BE2C (cell line): ENCODE measurements at regions not wholly inside any gene's neighbourhood (a gene's known extent, or its start where the extent isn't known, plus 50 kb on each side); places are given as distances from the start of the nearest gene placed in this dataset.
"Not testable (repeated sequence)": the region's sequence is repeated elsewhere in the genome, so short reads cannot be mapped to it uniquely, and the experiment has no call there.

Experiments
- DNase-seq: peaks from one replicate; pipeline ENCODE4 v3.0.0-alpha.2; 2020
- H3K27me3 ChIP-seq: fragments of 250-450 bp; sonication (Bioruptor Pico); 2 replicates; pipeline ENCODE4 v1.5.1; 2020; ENCODE audit warnings: mild to moderate bottlenecking
- H3K36me3 ChIP-seq: fragments of 250-450 bp; sonication (Bioruptor Pico); 2 replicates; pipeline ENCODE4 v1.5.1; 2020; ENCODE audit warnings: mild to moderate bottlenecking
- H3K4me1 ChIP-seq: fragments of 250-450 bp; sonication (Bioruptor Pico); 2 replicates; pipeline ENCODE4 v1.5.1; 2020
- H3K4me3 ChIP-seq: 2 replicates; pipeline ENCODE4 v1.5.1; 2011; ENCODE audit warnings: low read depth, low read length
- H3K9me3 ChIP-seq: fragments of 250-450 bp; sonication (Bioruptor Pico); 2 replicates; pipeline ENCODE4 v1.5.1; 2020
- CTCF ChIP-seq: IDR thresholded peaks from 2 replicates; pipeline ENCODE4 v1.5.1; 2012; ENCODE audit warnings: mild to moderate bottlenecking, low read depth, low read length

- Histone ChIP-seq H3K4me3 (no peak overlapping the region), H3K9me3 (no peaks in the 10 kb centered on the region), H3K36me3 (no peaks in the 10 kb centered on the region), H3K4me1 (no peaks in the 10 kb centered on the region; the same call in 1 of the 2 replicates), H3K27me3 (no peaks in the 10 kb centered on the region)
- no peak for TF ChIP-seq CTCF
- no peak for DNase-seq
Measured at GRCh38 chr3:82129221-82129801, 367.9 kb upstream of the GBE1 start.

DNA sequence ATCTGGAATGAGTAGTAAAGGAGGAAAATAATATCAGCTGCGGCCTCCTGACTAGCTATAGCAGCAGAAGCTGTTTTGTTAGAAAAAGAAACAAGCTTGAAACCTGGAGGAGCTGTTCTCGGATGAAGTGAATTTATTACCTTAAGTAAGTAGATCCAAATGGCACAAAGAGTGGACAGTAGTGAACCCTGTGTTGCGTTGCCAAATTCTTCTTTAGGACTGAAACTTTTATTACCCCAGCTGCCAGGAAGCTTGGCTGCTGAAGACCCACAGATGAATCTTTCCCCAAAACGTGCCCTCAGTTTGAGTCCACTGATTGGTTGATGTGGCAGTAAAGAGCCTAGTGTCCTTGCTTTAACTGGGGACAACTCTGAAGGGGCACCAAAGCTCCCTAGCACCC lies 366.8 kb upstream of the GBE1 start:
- Histone ChIP-seq H3K9me3 (no peaks in the 10 kb centered on the region), H3K27me3 (no peaks in the 10 kb centered on the region), H3K4me3 (no peak overlapping the region), H3K4me1 (no peaks in the 10 kb centered on the region), H3K36me3 (no peaks in the 10 kb centered on the region)
- TF ChIP-seq CTCF, result no peak
- no peak for DNase-seq

DNA sequence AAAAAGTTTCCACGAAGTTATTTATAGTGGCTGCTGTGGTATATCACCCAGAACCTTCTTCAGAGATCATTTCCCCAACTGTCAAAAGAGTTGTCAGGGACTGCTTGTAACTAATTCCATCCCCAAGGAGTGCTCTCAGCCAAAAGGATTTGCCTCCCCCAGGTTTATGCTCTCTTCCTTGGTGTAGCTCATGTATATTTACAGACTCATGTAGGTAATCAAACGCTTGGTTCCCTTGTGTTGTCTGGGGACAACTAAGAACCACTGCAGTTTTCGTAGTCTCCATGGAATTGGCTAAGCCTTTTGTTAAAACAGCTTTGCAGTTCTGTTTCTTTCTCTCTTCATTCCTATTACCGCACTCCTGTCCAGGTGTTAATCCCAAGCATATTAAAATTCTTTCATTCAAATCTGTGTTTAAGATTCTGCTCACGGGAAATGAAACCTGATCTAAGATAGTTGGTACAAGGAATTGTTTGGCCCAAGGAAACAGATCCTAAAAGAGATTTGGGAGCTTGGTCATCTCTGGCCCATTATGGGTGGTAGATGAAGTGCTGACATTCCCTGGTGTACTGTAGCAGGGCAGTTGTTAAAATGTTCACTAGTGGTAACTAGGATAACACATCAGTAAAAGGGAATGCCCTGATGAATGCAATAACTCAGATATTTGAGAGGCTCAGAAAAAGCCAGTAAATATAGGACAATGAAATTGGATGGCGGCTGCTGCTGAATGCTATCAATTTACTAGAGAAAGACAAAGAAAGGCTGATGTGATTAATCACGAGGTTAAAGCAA lies 361.3 kb upstream of the GBE1 start:
- DNase-seq, result no peak
- H3K36me3 ChIP-seq, result no peaks in the 10 kb centered on the region

DNA sequence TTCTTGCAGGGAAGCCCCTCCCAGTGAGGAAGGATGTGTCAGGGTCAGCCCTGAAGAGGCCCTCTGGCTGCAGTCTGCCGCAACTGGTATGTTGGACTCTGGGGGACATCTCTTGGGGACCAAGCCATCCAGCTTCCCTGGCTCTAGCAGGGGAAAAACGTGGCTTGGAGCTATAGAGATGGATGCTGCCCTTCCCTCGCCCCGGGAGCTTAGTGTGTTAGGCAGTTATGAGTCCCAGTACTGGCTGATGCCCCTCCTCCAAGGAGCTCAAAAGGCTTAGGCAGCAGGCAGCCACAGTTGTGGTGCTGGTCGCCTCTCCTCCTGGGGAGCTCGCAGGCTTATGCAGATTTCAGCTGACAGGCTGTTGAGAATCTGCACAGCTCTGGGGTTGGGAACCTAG lies 353.1 kb upstream of the GBE1 start:
- no peaks in the 10 kb centered on the region for H3K36me3 ChIP-seq
- no peak for DNase-seq
- no peak for TF ChIP-seq CTCF
- no peak overlapping the region for H3K4me3 ChIP-seq
- no peaks in the 10 kb centered on the region for H3K27me3 ChIP-seq
- no peaks in the 10 kb centered on the region for H3K9me3 ChIP-seq
- no peaks in the 10 kb centered on the region for H3K4me1 ChIP-seq

More for the DNA sequence above, 361.3 kb upstream of the GBE1 start:
- no peaks in the 10 kb centered on the region for H3K27me3 ChIP-seq
- TF ChIP-seq CTCF, result no peak
- no peak overlapping the region for H3K4me3 ChIP-seq
- no peaks in the 10 kb centered on the region for H3K4me1 ChIP-seq
- no peaks in the 10 kb centered on the region for H3K9me3 ChIP-seq

- not testable (repeated sequence) for H3K4me3 ChIP-seq, DNase-seq, H3K27me3 ChIP-seq, H3K36me3 ChIP-seq, H3K9me3 ChIP-seq, H3K4me1 ChIP-seq
Measured at GRCh38 chr3:82110721-82111120, 349.3 kb upstream of the GBE1 start.

- no peak for TF ChIP-seq CTCF
- no peaks in the 10 kb centered on the region for H3K4me1 ChIP-seq
- no peak for DNase-seq
- H3K27me3 ChIP-seq, result no peaks in the 10 kb centered on the region
- H3K9me3 ChIP-seq, result no peaks in the 10 kb centered on the region
- no peaks in the 10 kb centered on the region for H3K36me3 ChIP-seq
- H3K4me3 ChIP-seq, result no peak overlapping the region
Measured at GRCh38 chr3:82103241-82103640, 341.8 kb upstream of the GBE1 start.
